ENCODE measurements at regions not wholly inside any gene's neighbourhood (a gene's known extent, or its start where the extent isn't known, plus 50 kb on each side); places are given as distances from the start of the nearest gene placed in this dataset.

DNA sequence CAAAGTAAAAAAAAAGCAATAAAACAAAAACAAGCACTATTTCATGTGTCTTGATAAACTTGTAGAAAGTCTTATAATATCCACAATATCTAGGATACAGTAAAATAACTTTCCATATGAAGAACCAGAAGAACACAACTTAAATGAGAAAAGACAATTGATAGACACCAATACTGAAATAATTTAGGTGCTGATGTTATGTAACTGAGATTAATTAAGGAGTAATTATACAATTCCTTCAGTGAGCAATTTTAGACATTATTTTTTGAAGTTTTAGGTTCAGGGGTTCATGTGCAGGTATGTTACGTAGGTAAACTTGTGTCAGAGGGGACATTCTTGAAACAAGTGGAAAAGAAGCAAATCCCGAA lies 88.3 kb upstream of the VPREB1 start:
- in situ Hi-C loops (cut with HindIII; ENCODE audit: low pct_ligation_motif_present, low pct_unique_long_range_greater_than_20kb, low sequenced_read_pairs) = no loop called here
- DNase-seq = no peak

DNA sequence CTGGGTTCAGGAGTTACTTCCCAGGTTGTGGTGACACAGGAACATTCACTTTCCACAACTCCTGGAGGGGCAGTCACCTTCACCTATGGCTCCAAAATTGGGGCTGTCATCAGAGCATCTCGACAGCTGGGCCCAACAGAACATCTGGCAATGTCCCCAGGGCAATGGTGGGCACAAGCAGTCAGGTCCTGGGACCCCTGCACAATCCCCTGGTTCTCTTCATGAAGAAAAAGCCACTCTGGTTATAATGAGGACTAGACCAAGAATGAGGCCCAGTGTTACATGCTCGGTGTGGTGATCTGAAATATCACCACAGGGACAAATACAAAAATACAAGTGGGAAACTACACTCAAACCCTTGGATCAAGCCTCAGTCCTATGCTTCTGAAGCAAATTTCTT lies 89.0 kb upstream of the VPREB1 start:
- in situ Hi-C loops (cut with HindIII; ENCODE audit: low pct_ligation_motif_present, low pct_unique_long_range_greater_than_20kb, low sequenced_read_pairs) = no loop called here
- DNase-seq = no peak

DNA sequence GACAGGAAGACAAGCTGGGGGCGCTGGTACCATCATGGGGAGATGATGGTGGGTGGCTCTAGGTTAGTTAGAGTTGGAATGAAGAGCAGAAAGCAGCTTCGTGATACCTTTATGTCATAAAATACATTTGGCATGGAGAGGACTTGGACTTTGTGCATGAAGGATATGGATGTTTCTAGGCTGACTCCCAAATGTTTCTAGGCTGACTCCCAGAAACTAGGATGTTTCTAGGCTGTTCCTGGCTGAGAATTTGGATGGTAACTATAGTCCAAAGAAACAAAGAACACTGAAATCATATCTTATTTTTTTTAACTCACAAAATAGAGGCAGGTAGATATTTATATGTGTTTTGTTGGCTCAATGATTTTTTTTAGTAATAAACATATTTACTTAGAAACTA lies 89.4 kb upstream of the VPREB1 start:
- in situ Hi-C loops (cut with HindIII; ENCODE audit: low pct_ligation_motif_present, low pct_unique_long_range_greater_than_20kb, low sequenced_read_pairs) = no loop called here
- no peak for DNase-seq

DNA sequence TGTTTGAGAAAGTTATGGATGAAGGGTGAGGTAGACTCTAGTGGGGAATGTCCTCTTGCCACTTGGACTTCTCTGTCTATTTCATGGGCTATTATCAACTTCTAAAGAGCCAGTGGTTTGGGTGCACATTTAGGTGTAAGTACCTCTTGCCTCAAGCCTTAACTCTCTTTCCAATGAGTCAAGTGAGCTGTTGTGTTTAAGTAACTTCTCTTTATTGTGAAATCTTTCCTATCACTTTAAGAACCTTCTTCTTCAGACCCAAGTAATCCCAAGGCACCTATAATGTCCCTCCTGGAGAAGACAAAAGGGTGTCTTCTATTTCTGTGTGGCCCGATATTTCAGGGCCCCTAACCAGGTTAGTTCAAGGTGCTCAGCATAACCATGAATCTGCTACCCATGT lies 90.5 kb upstream of the VPREB1 start:
- in situ Hi-C loops (cut with HindIII; ENCODE audit: low pct_ligation_motif_present, low pct_unique_long_range_greater_than_20kb, low sequenced_read_pairs) = no loop called here
- no peak for DNase-seq

DNA sequence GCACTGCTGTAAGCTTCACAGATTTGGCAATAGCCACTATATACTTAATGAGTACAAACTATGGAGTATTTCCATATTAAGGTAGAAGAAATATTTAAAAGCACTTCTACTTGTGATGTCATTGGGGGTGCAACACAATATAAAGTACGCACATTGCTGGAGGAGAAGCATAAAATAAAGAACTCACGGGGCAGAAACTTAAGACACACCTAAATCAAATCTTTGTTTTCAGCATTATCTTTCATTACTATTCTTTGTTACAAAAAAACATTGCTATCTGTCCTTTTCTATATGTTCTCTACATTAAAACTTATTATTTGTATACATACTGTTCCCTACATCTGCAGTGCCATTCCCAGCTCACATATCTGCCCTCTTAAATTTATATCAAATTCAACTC lies 93.3 kb upstream of the VPREB1 start:
- in situ Hi-C loops (cut with HindIII; ENCODE audit: low pct_ligation_motif_present, low pct_unique_long_range_greater_than_20kb, low sequenced_read_pairs) = no loop called here
- no peak for DNase-seq

DNA sequence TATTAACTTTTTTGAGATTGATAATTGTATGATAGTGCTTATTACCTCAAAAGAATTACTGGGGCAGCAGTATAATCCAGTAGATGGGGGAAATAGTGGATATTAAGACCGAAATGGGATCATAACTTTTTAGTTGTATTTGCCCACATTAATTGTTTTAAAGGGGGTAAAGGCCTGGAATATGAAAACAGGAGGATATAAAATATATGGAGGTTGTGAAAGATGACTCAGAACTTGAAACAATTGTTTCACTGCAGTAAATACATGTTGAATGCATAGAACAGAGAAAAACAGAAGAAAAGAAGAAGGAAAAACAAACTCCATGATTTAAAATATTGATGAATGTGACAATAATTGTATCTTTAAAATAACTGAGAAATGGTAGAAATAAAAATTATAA lies 94.1 kb upstream of the VPREB1 start:
- in situ Hi-C loops (cut with HindIII; ENCODE audit: low pct_ligation_motif_present, low pct_unique_long_range_greater_than_20kb, low sequenced_read_pairs) = no loop called here
- DNase-seq = no peak

DNA sequence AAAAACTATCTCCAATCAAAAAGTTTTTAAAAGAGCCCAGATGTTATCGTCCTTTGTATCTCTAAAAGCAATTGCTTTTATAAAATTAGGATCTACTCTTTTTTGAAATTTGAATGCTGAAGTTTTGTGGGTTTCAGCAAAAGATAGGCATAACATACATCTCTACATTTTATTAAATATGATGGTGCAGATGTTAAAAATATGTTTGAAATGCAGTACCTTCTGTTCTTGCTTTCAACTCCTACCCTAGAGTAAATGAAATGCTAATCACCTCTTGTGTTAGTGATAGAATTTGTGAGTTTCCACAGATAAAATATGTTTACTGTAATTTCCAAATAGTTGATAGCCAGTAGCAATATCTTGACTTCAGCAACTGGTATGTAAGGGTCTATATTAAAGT lies 95.7 kb upstream of the VPREB1 start:
- no peak for DNase-seq
- in situ Hi-C loops (cut with HindIII; ENCODE audit: low pct_ligation_motif_present, low pct_unique_long_range_greater_than_20kb, low sequenced_read_pairs) = no loop called here

DNA sequence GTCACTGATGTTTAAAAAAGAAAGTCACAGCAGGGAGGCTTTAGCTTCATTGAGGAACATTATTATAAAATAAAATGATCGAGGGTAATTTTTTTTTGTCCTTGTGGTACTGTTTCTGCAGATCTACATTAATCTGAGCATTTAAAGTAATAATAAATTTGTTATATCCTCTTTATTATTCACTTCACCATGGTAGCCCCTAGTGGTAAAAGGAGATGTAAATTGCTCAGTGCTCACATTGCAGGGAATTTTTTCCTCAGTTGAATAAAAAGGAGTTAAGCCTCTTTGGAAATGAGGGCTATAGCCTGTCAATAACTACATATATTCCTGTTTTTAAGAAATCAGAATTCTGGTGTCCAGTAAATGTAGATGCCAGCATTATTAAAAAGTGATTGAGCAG lies 99.7 kb upstream of the VPREB1 start:
- DNase-seq = no peak
- in situ Hi-C loops (cut with HindIII; ENCODE audit: low pct_ligation_motif_present, low pct_unique_long_range_greater_than_20kb, low sequenced_read_pairs) = no loop called here

DNA sequence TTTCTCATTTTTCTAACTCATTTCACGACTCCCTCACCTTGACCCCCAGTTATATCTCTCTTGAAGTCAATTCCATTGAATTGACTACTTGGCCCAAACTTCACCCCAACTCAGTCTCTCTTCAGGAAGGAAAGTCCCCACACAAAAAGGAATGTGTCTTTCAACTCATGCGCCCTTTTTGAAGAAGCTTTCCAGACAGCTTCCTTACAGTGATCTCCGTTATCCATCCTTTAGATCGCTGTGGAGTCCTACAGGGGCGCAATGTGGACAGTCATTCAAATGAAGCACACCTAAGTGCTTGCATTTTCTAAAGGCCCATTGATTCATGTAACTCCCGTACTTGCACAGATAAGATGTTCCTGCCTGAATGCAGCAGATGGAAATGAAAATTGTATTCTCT lies 101.1 kb upstream of the VPREB1 start:
- DNase-seq = no peak
- in situ Hi-C loops (cut with HindIII; ENCODE audit: low pct_ligation_motif_present, low pct_unique_long_range_greater_than_20kb, low sequenced_read_pairs) = no loop called here

DNA sequence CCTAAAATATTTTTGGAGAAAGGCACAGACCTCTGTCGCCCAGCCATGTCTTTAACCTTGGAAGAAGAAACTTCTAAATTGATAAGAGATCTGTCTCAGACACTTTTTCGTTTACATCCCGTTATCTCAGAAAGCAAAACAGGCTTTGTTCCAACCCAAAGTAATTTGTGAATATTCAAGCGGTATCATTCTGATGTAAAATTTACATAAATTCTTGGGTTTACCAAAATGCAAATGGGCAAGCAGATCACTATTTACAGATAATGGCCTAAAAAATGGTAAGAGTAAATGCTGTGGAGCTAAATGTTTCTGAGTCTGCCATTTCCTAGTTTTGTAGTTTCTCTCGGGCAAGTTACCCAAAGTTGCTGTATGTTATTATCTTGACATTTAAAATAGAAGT lies 101.9 kb upstream of the VPREB1 start:
- DNase-seq = no peak
- in situ Hi-C loops (cut with HindIII; ENCODE audit: low pct_ligation_motif_present, low pct_unique_long_range_greater_than_20kb, low sequenced_read_pairs) = no loop called here

DNA sequence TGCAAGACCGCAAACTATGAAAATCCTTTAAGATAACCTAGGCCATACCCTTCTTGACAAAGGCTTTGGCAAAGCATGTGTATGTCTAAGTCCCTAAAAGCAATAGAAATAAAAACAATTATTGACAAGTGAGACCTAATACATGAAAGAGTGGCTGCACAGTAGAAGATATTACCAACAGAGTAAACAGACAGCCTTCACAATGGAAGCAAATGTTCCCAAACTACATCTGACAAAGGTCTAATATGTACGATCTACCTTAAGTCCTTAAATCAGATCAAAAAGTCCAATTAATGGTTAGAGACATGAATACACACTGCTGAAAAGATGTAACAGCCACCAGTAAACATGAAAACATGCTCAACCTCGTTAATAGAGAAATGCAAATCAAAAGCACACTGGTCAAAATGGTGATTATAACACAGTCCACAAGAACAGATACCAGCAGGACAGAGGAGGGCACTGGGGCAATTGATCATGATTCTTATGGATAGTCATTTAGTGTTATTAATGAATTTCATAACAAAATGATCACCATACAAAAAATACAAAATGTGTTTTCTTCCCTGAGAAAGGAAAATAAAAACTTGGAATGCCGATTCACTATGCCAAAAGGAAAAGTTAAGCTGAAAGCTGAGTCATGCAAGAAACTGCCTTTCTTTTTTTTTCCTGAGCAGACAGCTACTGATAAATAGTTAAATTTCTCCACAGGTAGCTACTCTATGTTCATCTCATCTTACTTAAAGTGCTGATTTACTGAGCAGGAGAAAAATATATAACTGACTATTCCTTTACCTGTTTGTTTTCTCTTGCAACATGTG lies 102.6 kb upstream of the VPREB1 start:
- DNase-seq = no peak

DNA sequence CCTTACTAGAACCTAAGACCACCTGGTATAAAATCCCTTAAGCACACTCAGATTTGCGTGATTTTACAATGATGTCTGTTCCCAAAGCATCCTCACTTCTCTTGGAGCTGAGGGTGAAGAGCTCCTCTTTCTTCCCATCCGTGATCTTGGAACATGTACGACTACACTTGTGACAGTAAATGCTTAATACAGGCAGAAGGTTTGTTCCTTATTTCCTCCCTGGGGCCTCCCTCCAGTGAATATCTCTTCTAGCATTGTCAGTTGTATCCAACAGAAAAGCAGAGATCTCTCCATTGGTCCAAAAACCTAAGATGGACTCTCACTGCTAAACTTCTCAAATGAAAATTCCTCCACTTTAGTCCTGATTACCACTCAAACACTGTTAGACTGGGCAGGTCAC lies 103.6 kb upstream of the VPREB1 start:
- no peak for DNase-seq
- in situ Hi-C loops (cut with HindIII; ENCODE audit: low pct_ligation_motif_present, low pct_unique_long_range_greater_than_20kb, low sequenced_read_pairs) = no loop called here

More for the DNA sequence above, 102.6 kb upstream of the VPREB1 start:
- in situ Hi-C loops (cut with HindIII; ENCODE audit: low pct_ligation_motif_present, low pct_unique_long_range_greater_than_20kb, low sequenced_read_pairs) = no loop called here

DNA sequence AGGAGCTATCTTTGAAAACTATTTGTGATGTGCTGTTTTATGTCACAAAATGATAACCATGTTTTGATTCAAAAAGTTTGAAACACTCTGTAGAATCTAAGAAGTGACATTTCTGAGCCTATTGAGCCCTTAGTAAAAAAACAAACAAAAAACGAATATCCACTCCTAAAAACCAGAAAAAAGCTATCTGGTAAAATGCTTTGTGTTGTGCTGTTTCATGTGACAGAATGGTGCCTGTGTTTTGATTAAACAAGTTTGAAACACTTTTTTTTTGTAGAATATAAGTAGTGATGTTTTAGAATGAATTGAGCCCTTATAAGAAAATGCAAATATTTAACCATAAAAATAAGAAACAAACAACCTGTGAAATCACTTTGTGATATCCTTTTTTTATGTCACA lies 105.2 kb upstream of the VPREB1 start:
- no peak for DNase-seq
- in situ Hi-C loops (cut with HindIII; ENCODE audit: low pct_ligation_motif_present, low pct_unique_long_range_greater_than_20kb, low sequenced_read_pairs) = no loop called here

DNA sequence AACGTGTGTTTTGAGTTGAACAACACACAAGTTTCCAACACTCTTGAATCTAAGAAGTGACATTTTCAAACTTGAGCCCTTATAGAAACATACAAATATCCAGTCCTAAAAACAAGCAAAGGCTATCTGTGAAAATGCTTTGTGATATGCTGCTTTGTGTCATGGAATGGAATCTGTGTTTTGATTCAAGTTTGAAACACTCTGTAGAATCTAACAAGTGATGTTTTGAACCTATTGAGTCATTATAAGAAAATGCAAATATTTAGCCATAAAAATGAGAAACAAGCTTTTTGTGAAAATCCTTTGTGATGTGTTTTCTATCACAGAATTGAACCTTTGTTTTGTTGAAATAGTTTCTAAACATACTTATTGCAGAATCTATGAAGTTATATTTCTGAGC lies 105.7 kb upstream of the VPREB1 start:
- DNase-seq = no peak
- in situ Hi-C loops (cut with HindIII; ENCODE audit: low pct_ligation_motif_present, low pct_unique_long_range_greater_than_20kb, low sequenced_read_pairs) = no loop called here

DNA sequence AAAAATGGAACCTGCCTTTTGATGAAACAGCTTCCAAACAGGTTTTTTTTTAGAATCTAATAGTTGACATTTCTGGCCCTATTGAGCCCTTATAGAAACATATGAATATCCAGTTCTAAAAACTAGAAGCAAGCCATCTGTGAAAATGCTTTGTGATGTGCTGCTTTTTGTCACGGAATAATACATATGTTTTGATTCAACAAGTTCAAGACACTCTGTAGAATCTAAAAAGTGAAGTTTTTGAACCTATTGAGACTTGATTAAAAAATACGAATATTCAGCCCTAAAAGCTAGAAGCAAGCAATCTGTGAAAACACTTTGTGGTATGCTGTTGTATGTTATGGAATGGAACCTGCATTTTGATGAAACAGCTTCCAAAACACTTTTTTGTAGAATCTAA lies 106.7 kb upstream of the VPREB1 start:
- in situ Hi-C loops (cut with HindIII; ENCODE audit: low pct_ligation_motif_present, low pct_unique_long_range_greater_than_20kb, low sequenced_read_pairs) = no loop called here
- DNase-seq = no peak

DNA sequence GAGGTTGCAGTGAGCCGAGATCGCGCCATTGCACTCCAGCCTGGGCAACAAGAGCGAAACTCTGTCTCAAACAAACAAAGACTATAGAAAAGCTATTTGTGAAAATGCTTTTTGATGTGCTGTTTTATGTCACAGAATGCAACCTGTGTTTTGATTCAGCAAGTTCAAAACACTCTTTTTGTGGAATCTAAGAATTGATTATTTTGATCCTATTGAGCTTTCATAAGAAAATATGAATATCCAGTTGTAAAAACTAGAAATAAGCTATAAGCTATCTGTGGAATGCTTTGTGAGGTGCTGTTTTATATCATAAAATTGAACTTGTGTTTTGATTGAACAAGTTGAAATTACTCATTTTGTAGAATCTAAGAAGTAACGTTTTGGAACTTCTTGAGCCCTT lies 110.7 kb upstream of the VPREB1 start:
- DNase-seq = no peak
- in situ Hi-C loops (cut with HindIII; ENCODE audit: low pct_ligation_motif_present, low pct_unique_long_range_greater_than_20kb, low sequenced_read_pairs) = no loop called here

DNA sequence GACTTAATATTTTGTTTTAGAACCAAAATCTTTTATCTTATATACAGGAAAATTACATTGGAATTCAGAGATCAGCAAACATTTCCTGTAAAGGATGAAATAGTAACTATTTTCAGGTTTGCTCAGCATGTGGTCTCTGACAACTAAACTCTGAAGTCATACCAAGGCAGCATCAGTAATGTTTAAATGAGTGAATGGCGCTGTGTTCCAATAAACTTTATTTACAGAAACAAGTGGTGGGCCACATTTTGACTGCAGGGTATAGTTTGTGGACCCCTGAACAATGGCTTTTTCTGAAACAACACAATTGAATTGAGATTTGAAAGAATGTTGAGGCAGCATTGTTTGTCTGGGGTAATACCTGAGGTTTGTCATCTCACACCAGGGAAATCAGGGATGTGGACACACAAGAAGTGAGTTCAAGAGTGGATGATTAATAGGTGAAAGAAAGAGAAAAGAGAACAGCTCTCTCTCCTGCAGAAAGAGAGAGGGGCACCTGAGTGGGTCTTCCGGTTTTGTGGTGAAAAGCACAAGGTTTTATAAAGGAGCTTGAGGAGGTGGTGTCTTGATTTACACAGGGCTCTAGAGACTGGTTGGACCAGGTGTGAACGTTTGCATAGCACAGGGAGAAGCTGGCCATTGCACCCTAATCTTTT lies 113.5 kb upstream of the VPREB1 start:
- in situ Hi-C loops (cut with HindIII; ENCODE audit: low pct_ligation_motif_present, low pct_unique_long_range_greater_than_20kb, low sequenced_read_pairs) = no loop called here
- DNase-seq = no peak

DNA sequence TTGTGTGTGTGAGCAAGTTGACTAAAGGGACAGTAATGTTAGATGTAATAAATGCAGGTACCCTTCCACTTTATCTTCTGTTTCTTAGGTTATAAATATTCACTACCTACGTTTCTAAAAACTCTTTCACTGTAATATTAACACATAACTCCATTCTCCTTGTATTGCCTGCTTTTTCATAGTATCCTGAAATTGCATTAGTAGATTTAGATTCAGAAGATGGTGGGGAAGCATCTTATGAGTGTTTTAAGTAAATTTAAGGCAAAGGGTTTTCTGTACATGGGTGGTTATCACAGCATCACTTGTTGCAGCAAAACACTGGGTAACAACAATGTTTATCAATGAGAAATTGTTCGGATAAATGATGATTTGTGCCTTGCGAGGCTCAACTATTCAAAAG lies 115.2 kb upstream of the VPREB1 start:
- DNase-seq = no peak
- in situ Hi-C loops (cut with HindIII; ENCODE audit: low pct_ligation_motif_present, low pct_unique_long_range_greater_than_20kb, low sequenced_read_pairs) = no loop called here

DNA sequence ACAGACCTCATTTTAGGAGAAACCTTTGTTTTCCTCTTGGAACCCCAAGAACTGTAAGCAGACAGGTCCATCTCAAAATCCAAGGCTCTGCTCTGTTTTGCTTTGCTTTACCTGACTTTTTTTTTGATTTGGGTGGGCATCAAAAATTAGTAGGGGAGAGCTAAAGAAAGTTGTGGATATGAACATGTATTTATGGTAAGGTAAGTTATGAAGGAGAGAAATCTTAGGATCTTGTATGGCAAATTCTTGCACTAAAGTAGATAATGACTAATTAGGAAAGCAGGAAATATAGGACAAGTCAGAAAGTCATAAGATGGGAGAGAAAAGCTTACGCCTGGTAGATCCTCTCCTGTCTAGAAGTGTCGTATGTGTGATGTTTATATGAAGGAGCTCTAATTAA lies 116.1 kb upstream of the VPREB1 start:
- in situ Hi-C loops (cut with HindIII; ENCODE audit: low pct_ligation_motif_present, low pct_unique_long_range_greater_than_20kb, low sequenced_read_pairs) = no loop called here
- no peak for DNase-seq

DNA sequence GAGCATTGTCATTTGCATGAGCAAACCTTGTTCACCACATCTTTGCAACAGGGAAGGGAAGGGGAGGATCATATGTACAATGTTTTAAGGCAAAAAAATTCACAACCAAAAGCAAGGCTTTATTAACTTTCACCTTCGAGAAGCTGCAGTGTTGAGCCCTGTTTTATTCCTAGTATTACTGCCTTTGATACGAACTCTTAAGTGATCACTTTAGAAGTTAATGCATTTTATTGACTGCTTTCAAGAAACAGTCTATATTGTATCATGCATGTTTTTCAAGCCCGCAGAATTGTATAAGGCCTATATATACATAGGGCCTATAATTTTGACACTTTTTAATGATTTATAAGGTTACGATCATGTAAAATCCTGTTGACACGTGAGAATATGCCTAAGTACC lies 117.5 kb upstream of the VPREB1 start:
- in situ Hi-C loops (cut with HindIII; ENCODE audit: low pct_ligation_motif_present, low pct_unique_long_range_greater_than_20kb, low sequenced_read_pairs) = no loop called here
- no peak for DNase-seq

Measured in ACHN (cell line).